ENCODE measurements at regions not wholly inside any gene's neighbourhood (a gene's known extent, or its start where the extent isn't known, plus 50 kb on each side); places are given as distances from the start of the nearest gene placed in this dataset.

GRCh38 chr3:115348951-115349745, 202.1 kb upstream of the ZBTB20 start:
- no peak for DNase-seq (ENCODE audit: extremely low spot score)
- ChIA-PET POLR2A (no interaction called here), CTCF (interaction anchor here (1.3 to 1.7 kb wide), 2 partner anchors 9 to 10 kb away, joined by 3 to 6 read pairs; no protein-coding TSS in a partner anchor)
- no peak for TF ChIP-seq CTCF (IDR thresholded peaks at IDR 0.05; ENCODE audit: control extremely low read depth, extremely low read depth, low read depth, missing control alignments)

- CTCF ChIA-PET, result interaction anchor here (1.7 kb wide), 1 partner anchor 9 kb away, joined by 6 read pairs; no protein-coding TSS in a partner anchor
- no peak for DNase-seq (ENCODE audit: extremely low spot score)
- no peak for TF ChIP-seq CTCF (IDR thresholded peaks at IDR 0.05; ENCODE audit: control extremely low read depth, extremely low read depth, low read depth, missing control alignments)
- POLR2A ChIA-PET, result no interaction called here
Measured at GRCh38 chr3:115350606-115351005, 203.5 kb upstream of the ZBTB20 start.

- no peak for TF ChIP-seq CTCF (IDR thresholded peaks at IDR 0.05; ENCODE audit: control extremely low read depth, extremely low read depth, low read depth, missing control alignments)
- ChIA-PET POLR2A (no interaction called here), CTCF (interaction anchor here (1.7 kb wide), 1 partner anchor 8 kb away, joined by 6 read pairs; no protein-coding TSS in a partner anchor)
- no peak for DNase-seq (ENCODE audit: extremely low spot score)
Measured at GRCh38 chr3:115351193-115351592, 204.1 kb upstream of the ZBTB20 start.

- POLR2A ChIA-PET, result no interaction called here
- DNase-seq (ENCODE audit: extremely low spot score), result no peak
- TF ChIP-seq CTCF (IDR thresholded peaks at IDR 0.05; ENCODE audit: control extremely low read depth, extremely low read depth, low read depth, missing control alignments), result no peak
- CTCF ChIA-PET, result no interaction called here
Measured at GRCh38 chr3:115354010-115354409, 206.9 kb upstream of the ZBTB20 start.

GRCh38 chr3:115357456-115357855, 210.4 kb upstream of the ZBTB20 start:
- ChIA-PET CTCF (interaction anchor here (1.0 to 1.2 kb wide), 3 partner anchors 12 to 29 kb away, joined by 4 read pairs; no protein-coding TSS in a partner anchor), POLR2A (no interaction called here)
- no peak for DNase-seq (ENCODE audit: extremely low spot score)
- no peak for TF ChIP-seq CTCF (IDR thresholded peaks at IDR 0.05; ENCODE audit: control extremely low read depth, extremely low read depth, low read depth, missing control alignments)

- DNase-seq (ENCODE audit: extremely low spot score), result peak; percentile 21
- CTCF ChIA-PET, result interaction anchor here (0.7 to 1.1 kb wide), 2 partner anchors 9 to 157 kb away, joined by 3 to 6 read pairs; no protein-coding TSS in a partner anchor
- no peak for TF ChIP-seq CTCF (IDR thresholded peaks at IDR 0.05; ENCODE audit: control extremely low read depth, extremely low read depth, low read depth, missing control alignments)
- POLR2A ChIA-PET, result no interaction called here
Measured at GRCh38 chr3:115359536-115359935, 212.4 kb upstream of the ZBTB20 start.
